Endodermal cell (in vitro differentiated cells): ENCODE measurements at regions not wholly inside any gene's neighbourhood (a gene's known extent, or its start where the extent isn't known, plus 50 kb on each side); places are given as distances from the start of the nearest gene placed in this dataset.

Source experiments
- DNase-seq: peaks from one replicate; pipeline ENCODE4 v3.0.0-alpha.2; 2017
- H3K27ac ChIP-seq: 2 replicates; pipeline ENCODE4 v1.5.1; 2013; ENCODE audit warnings: mild to moderate bottlenecking, low read depth, low read length, moderate library complexity
- H3K27me3 ChIP-seq: 2 replicates; pipeline ENCODE4 v1.6.1; 2013; ENCODE audit warnings: mild to moderate bottlenecking, low read length, moderate library complexity; ENCODE audit not compliant: insufficient read depth, control insufficient read depth, poor library complexity, severe bottlenecking
- H3K36me3 ChIP-seq: 2 replicates; pipeline ENCODE4 v1.7.0; 2013; ENCODE audit warnings: mild to moderate bottlenecking, low read length, moderate library complexity; ENCODE audit not compliant: control insufficient read depth, insufficient read depth
- H3K4me1 ChIP-seq: one replicate; pipeline ENCODE4 v1.7.0; 2013; ENCODE audit warnings: low read length; ENCODE audit not compliant: control insufficient read depth, insufficient read depth
- H3K4me3 ChIP-seq: 2 replicates; pipeline ENCODE4 v1.5.1; 2013; ENCODE audit warnings: mild to moderate bottlenecking, low read length, moderate library complexity
- H3K9ac ChIP-seq: 2 replicates; pipeline ENCODE4 v1.6.1; 2013; ENCODE audit warnings: mild to moderate bottlenecking, low read length, moderate library complexity; ENCODE audit not compliant: poor library complexity, severe bottlenecking; ENCODE audit errors: extremely low read depth
- H3K9me3 ChIP-seq: 2 replicates; pipeline ENCODE4 v1.6.1; 2013; ENCODE audit warnings: mild to moderate bottlenecking, low read length, moderate library complexity; ENCODE audit not compliant: control insufficient read depth
- H3K27ac Mint-ChIP-seq: 2 replicates; pipeline ENCODE4 v1.8.0; 2020; ENCODE audit warnings: mixed read lengths
- H3K27me3 Mint-ChIP-seq: 2 replicates; pipeline ENCODE4 v1.8.0; 2021; ENCODE audit warnings: mild to moderate bottlenecking, mixed read lengths; ENCODE audit not compliant: insufficient read depth
- H3K36me3 Mint-ChIP-seq: 2 replicates; pipeline ENCODE4 v1.8.0; 2020; ENCODE audit warnings: low read depth, mixed read lengths
- H3K4me1 Mint-ChIP-seq: 2 replicates; pipeline ENCODE4 v1.8.0; 2020; ENCODE audit warnings: mixed read lengths
- H3K4me3 Mint-ChIP-seq: 2 replicates; pipeline ENCODE4 v1.8.0; 2020; ENCODE audit warnings: mild to moderate bottlenecking, moderate library complexity, mixed read lengths
- H3K9me3 Mint-ChIP-seq: 2 replicates; pipeline ENCODE4 v1.8.0; 2020; ENCODE audit warnings: mild to moderate bottlenecking, mixed read lengths
- WGBS, 2 experiments: methylation state at CpG; one replicate each; pipeline versions ENCODE4 v1.1.5 to v1.1.7; 2013; ENCODE audit warnings: missing lambda C conversion rate in 2 of 2, mixed read lengths in 1 of 2; ENCODE audit not compliant: insufficient coverage in 1 of 2, insufficient read length in 1 of 2; 5-methylcytosine and 5-hydroxymethylcytosine counted together
- TF ChIP-seq, protein P1 (sequence below): fragments of 200-600 bp; sonication (generic); conservative IDR thresholded peaks from 2 replicates; pipeline ENCODE4 v1.5.0; 2021; ENCODE audit warnings: antibody characterized with exemption, mild to moderate bottlenecking

DNA sequence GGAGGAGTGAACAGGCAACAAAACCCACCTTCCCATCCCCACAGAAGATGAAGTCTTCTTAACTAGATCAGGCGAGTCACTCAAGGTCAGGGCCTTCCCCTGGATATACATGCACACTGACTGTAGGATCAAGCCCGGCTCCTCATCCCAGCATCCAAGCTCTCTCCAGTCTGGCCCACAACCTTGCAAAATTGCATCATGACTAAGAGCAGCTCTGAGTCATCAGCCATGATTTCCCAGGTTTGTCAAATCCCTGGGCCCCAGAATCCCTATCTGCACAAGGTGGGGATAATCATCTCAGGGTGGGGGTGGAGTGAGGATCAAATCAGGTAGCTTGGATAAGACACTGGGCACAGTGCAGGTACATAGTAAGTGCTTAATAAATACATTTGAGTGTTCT is 199.3 kb upstream of the GRIK3 start:
- WGBS, 2 experiments, result 94 to 98% methylated on average over 2 of the region's 2 CpGs
- peaks cover 4% of the 10 kb centered on the region for H3K9me3 Mint-ChIP-seq

DNA sequence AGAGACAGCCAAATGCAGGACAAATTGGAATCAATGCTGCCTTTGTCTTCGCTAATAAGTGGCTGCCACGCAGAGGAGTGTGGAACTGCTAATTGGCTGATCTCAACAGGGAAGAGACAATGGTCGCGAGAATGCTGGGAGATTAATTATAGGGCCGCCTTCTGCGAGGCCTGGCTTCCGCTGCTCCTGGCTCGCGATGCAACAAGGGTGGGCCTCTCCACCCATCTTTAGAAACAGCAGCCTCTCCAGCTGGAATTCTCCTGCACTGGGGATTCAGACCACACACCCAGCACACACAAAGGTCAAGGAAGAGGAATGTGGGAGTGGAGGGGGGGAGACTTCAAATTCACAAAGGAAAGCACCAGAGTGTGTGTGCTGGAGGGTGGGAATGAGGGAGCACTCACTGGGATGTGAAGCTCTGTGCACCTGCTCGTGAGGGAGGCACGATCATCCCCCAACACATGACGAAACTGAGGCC is 200.7 kb upstream of the GRIK3 start:
- TF ChIP-seq, protein P1, sequence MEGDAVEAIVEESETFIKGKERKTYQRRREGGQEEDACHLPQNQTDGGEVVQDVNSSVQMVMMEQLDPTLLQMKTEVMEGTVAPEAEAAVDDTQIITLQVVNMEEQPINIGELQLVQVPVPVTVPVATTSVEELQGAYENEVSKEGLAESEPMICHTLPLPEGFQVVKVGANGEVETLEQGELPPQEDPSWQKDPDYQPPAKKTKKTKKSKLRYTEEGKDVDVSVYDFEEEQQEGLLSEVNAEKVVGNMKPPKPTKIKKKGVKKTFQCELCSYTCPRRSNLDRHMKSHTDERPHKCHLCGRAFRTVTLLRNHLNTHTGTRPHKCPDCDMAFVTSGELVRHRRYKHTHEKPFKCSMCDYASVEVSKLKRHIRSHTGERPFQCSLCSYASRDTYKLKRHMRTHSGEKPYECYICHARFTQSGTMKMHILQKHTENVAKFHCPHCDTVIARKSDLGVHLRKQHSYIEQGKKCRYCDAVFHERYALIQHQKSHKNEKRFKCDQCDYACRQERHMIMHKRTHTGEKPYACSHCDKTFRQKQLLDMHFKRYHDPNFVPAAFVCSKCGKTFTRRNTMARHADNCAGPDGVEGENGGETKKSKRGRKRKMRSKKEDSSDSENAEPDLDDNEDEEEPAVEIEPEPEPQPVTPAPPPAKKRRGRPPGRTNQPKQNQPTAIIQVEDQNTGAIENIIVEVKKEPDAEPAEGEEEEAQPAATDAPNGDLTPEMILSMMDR, result no peak
- H3K9me3 Mint-ChIP-seq, result peaks cover 4% of the 10 kb centered on the region
- H3K27ac Mint-ChIP-seq, result peak overlapping the region; percentile 24
- Histone ChIP-seq H3K36me3 (no peaks in the 10 kb centered on the region), H3K27ac (no peak overlapping the region), H3K4me1 (peaks cover 7% of the 10 kb centered on the region), H3K4me3 (no peak overlapping the region), H3K9ac (no peak overlapping the region), H3K9me3 (peaks cover 6% of the 10 kb centered on the region), H3K27me3 (no peaks in the 10 kb centered on the region)
- H3K4me1 Mint-ChIP-seq, result peaks cover 10% of the 10 kb centered on the region
- no peaks in the 10 kb centered on the region for H3K27me3 Mint-ChIP-seq
- 48 to 49% methylated on average over 5 to 12 of the region's 12 CpGs for WGBS, 2 experiments
- no peaks in the 10 kb centered on the region for H3K36me3 Mint-ChIP-seq
- H3K4me3 Mint-ChIP-seq, result no peak overlapping the region
- DNase-seq, result peak; percentile 69

More for the DNA sequence above, 199.3 kb upstream of the GRIK3 start:
- no peaks in the 10 kb centered on the region for H3K36me3 Mint-ChIP-seq
- no peak for DNase-seq
- no peak overlapping the region for H3K9ac ChIP-seq
- no peaks in the 10 kb centered on the region for H3K36me3 ChIP-seq
- H3K4me3 ChIP-seq, result no peak overlapping the region
- peaks cover 7% of the 10 kb centered on the region for H3K4me1 ChIP-seq
- TF ChIP-seq, protein P1, result no peak
- no peaks in the 10 kb centered on the region for H3K27me3 ChIP-seq
- H3K27me3 Mint-ChIP-seq, result no peaks in the 10 kb centered on the region
- no peak overlapping the region for H3K27ac ChIP-seq
- H3K27ac Mint-ChIP-seq, result no peak overlapping the region
- H3K9me3 ChIP-seq, result peaks cover 6% of the 10 kb centered on the region
- H3K4me3 Mint-ChIP-seq, result no peak overlapping the region
- H3K4me1 Mint-ChIP-seq, result peaks cover 10% of the 10 kb centered on the region

DNA sequence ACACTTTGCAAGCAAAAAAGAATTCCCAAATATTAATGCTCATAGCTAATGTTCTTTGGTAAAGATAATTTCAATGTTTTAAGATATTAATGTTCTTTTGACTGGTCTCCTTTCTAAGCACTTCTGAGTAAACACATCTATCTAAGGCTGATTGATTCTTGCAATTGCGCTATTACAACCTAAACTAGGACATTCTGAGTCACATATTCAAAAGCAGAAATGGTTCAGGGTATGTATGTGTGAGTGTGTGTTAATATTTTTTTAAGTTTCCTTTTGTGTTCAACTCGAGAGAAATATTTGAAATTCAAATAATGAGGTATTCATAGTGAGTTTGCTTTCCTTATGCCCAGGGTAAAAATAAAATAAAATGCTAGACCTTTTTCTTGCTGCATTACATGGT is 203.6 kb upstream of the GRIK3 start:
- no peak for DNase-seq
- 84% methylated on average over 2 of the region's 2 CpGs; no CpG with 5 or more reads in 1 of the 2 experiments for WGBS, 2 experiments
- no peak overlapping the region for H3K4me3 ChIP-seq
- no peak overlapping the region for H3K4me3 Mint-ChIP-seq
- no peaks in the 10 kb centered on the region for H3K9me3 ChIP-seq
- peaks cover 12% of the 10 kb centered on the region for H3K4me1 ChIP-seq
- no peaks in the 10 kb centered on the region for H3K27me3 Mint-ChIP-seq
- no peak overlapping the region for H3K27ac Mint-ChIP-seq
- H3K27ac ChIP-seq, result no peak overlapping the region
- H3K36me3 ChIP-seq, result no peaks in the 10 kb centered on the region
- peaks cover 15% of the 10 kb centered on the region for H3K4me1 Mint-ChIP-seq
- H3K36me3 Mint-ChIP-seq, result no peaks in the 10 kb centered on the region
- no peaks in the 10 kb centered on the region for H3K9me3 Mint-ChIP-seq
- no peaks in the 10 kb centered on the region for H3K27me3 ChIP-seq
- no peak overlapping the region for H3K9ac ChIP-seq
- TF ChIP-seq, protein P1, result no peak
